Activated CD8-positive, alpha-beta memory T cell treated with anti-CD3 and anti-CD28 coated beads, Interleukin-2, amount 10 ng/mL, durations not matched to agents 7 days and 5 days (primary cell): ENCODE measurements at regions not wholly inside any gene's neighbourhood (a gene's known extent, or its start where the extent isn't known, plus 50 kb on each side); places are given as distances from the start of the nearest gene placed in this dataset.
A peak's percentile ranks its signal among the peaks of the same experiment; 100 is the strongest.
"Not testable (repeated sequence)": the region's sequence is repeated elsewhere in the genome, so short reads cannot be mapped to it uniquely, and the experiment has no call there.

Experiments used
- ATAC-seq: fragments of 150-1000 bp; cut with Tn5 transposase; one replicate; pipeline ENCODE4 v1.10.0; 2021; ENCODE audit warnings: moderate library complexity
- CTCF ChIA-PET: fragments of 350-600 bp; sonication (Branson Sonifier 250); formaldehyde crosslinking; loops from one replicate; lab custom pipeline; 2021; ENCODE audit warnings: antibody characterized with exemption; lab: Charles Lee
- DNase-seq: peaks from one replicate; pipeline ENCODE4 v3.0.0-alpha.2; 2020
- H3K27ac Mint-ChIP-seq: one replicate; pipeline ENCODE4 v1.8.0; 2021; ENCODE audit warnings: mild to moderate bottlenecking, mixed read lengths
- H3K27me3 Mint-ChIP-seq: one replicate; pipeline ENCODE4 v1.8.0; 2021; ENCODE audit warnings: mixed read lengths
- H3K36me3 Mint-ChIP-seq: one replicate; pipeline ENCODE4 v1.8.0; 2021; ENCODE audit warnings: mild to moderate bottlenecking, mixed read lengths
- H3K4me1 Mint-ChIP-seq: one replicate; pipeline ENCODE4 v1.8.0; 2021; ENCODE audit warnings: mixed read lengths
- H3K4me3 Mint-ChIP-seq: one replicate; pipeline ENCODE4 v1.8.0; 2021; ENCODE audit warnings: mild to moderate bottlenecking, moderate library complexity, mixed read lengths
- H3K9me3 Mint-ChIP-seq: one replicate; pipeline ENCODE4 v1.8.0; 2022; ENCODE audit warnings: low read depth, mixed read lengths

GRCh38 chr16:33009468-33009867 lies 184.6 kb upstream of the TP53TG3C start:
- H3K36me3 Mint-ChIP-seq, ATAC-seq, H3K4me3 Mint-ChIP-seq, H3K4me1 Mint-ChIP-seq, H3K27me3 Mint-ChIP-seq, H3K9me3 Mint-ChIP-seq, CTCF ChIA-PET, H3K27ac Mint-ChIP-seq: not testable (repeated sequence)
- peak; percentile 43 for DNase-seq

GRCh38 chr16:33027121-33027520 lies 166.9 kb upstream of the TP53TG3C start:
- H3K27me3 Mint-ChIP-seq = not testable (repeated sequence)

GRCh38 chr16:33027941-33028340 lies 166.1 kb upstream of the TP53TG3C start:
- DNase-seq, H3K27ac Mint-ChIP-seq, ATAC-seq, CTCF ChIA-PET, H3K4me3 Mint-ChIP-seq, H3K9me3 Mint-ChIP-seq, H3K4me1 Mint-ChIP-seq, H3K27me3 Mint-ChIP-seq, H3K36me3 Mint-ChIP-seq: not testable (repeated sequence)

More at GRCh38 chr16:33027121-33027520, 166.9 kb upstream of the TP53TG3C start:
- H3K27ac Mint-ChIP-seq, H3K4me1 Mint-ChIP-seq, CTCF ChIA-PET, ATAC-seq, H3K9me3 Mint-ChIP-seq, DNase-seq, H3K4me3 Mint-ChIP-seq, H3K36me3 Mint-ChIP-seq: not testable (repeated sequence)

- H3K27ac Mint-ChIP-seq, H3K4me3 Mint-ChIP-seq, ATAC-seq, H3K9me3 Mint-ChIP-seq, CTCF ChIA-PET, H3K36me3 Mint-ChIP-seq, DNase-seq, H3K4me1 Mint-ChIP-seq, H3K27me3 Mint-ChIP-seq: not testable (repeated sequence)
These were observed 165.2 kb upstream of the TP53TG3C start for GRCh38 chr16:33028707-33029390.

- ATAC-seq, DNase-seq, H3K27ac Mint-ChIP-seq, CTCF ChIA-PET, H3K36me3 Mint-ChIP-seq, H3K4me3 Mint-ChIP-seq, H3K9me3 Mint-ChIP-seq, H3K27me3 Mint-ChIP-seq, H3K4me1 Mint-ChIP-seq: not testable (repeated sequence)
These were observed 145.2 kb upstream of the TP53TG3C start for GRCh38 chr16:33048849-33049248.

- Mint-ChIP-seq H3K4me1 (no peaks in the 10 kb centered on the region), H3K27ac (no peak overlapping the region), H3K9me3 (no peaks in the 10 kb centered on the region), H3K4me3 (no peak overlapping the region), H3K27me3 (no peaks in the 10 kb centered on the region), H3K36me3 (no peaks in the 10 kb centered on the region)
- no peak for DNase-seq
- CTCF ChIA-PET = no interaction called here
- no peak for ATAC-seq
These were observed 134.8 kb upstream of the TP53TG3C start for GRCh38 chr16:33059206-33059605.

- CTCF ChIA-PET, H3K4me1 Mint-ChIP-seq, H3K27me3 Mint-ChIP-seq, H3K4me3 Mint-ChIP-seq, H3K27ac Mint-ChIP-seq, ATAC-seq, H3K36me3 Mint-ChIP-seq, H3K9me3 Mint-ChIP-seq, DNase-seq: not testable (repeated sequence)
These were observed 134.2 kb upstream of the TP53TG3C start for GRCh38 chr16:33059654-33060421.

GRCh38 chr16:33062763-33063162 lies 131.3 kb upstream of the TP53TG3C start:
- ATAC-seq, H3K36me3 Mint-ChIP-seq, CTCF ChIA-PET: not testable (repeated sequence)

GRCh38 chr16:33063365-33064170 lies 130.5 kb upstream of the TP53TG3C start:
- H3K4me1 Mint-ChIP-seq, H3K4me3 Mint-ChIP-seq, H3K27me3 Mint-ChIP-seq, CTCF ChIA-PET, H3K27ac Mint-ChIP-seq, DNase-seq, H3K9me3 Mint-ChIP-seq, H3K36me3 Mint-ChIP-seq, ATAC-seq: not testable (repeated sequence)

More at GRCh38 chr16:33062763-33063162, 131.3 kb upstream of the TP53TG3C start:
- H3K4me1 Mint-ChIP-seq, H3K27ac Mint-ChIP-seq, H3K27me3 Mint-ChIP-seq, DNase-seq, H3K9me3 Mint-ChIP-seq, H3K4me3 Mint-ChIP-seq: not testable (repeated sequence)

GRCh38 chr16:33064454-33065073 lies 129.5 kb upstream of the TP53TG3C start:
- CTCF ChIA-PET, H3K36me3 Mint-ChIP-seq, ATAC-seq, H3K27me3 Mint-ChIP-seq, H3K4me3 Mint-ChIP-seq, H3K4me1 Mint-ChIP-seq, H3K9me3 Mint-ChIP-seq, DNase-seq, H3K27ac Mint-ChIP-seq: not testable (repeated sequence)
